H9 (cell line): ENCODE measurements at regions not wholly inside any gene's neighbourhood (a gene's known extent, or its start where the extent isn't known, plus 50 kb on each side); places are given as distances from the start of the nearest gene placed in this dataset.

Experiments
- DNase-seq: peaks from one replicate; pipeline ENCODE4 v3.0.0-alpha.2; 2017
- H2AFZ ChIP-seq: one replicate; pipeline ENCODE4 v1.6.1; 2013; ENCODE audit warnings: mild to moderate bottlenecking, low read length, control low read depth, moderate library complexity
- H2AK5ac ChIP-seq: 2 replicates; pipeline ENCODE4 v1.6.1; 2013; ENCODE audit warnings: low read length, control low read depth, mixed read lengths; ENCODE audit not compliant: insufficient read length
- H2BK120ac ChIP-seq: one replicate; pipeline ENCODE4 v1.6.1; 2013; ENCODE audit warnings: low read depth, mild to moderate bottlenecking, low read length, control low read depth, inconsistent platforms; ENCODE audit not compliant: poor library complexity, severe bottlenecking
- H2BK12ac ChIP-seq: 2 replicates; pipeline ENCODE4 v1.6.1; 2013; ENCODE audit warnings: low read length, control low read depth, mixed read lengths, low read depth; ENCODE audit not compliant: insufficient read length
- H2BK15ac ChIP-seq: 2 replicates; pipeline ENCODE4 v1.6.1; 2013; ENCODE audit warnings: low read depth, low read length, control low read depth
- H2BK20ac ChIP-seq: one replicate; pipeline ENCODE4 v1.6.1; 2013; ENCODE audit warnings: low read depth, mild to moderate bottlenecking, low read length, control low read depth, inconsistent platforms; ENCODE audit not compliant: poor library complexity, severe bottlenecking
- H2BK5ac ChIP-seq: 2 replicates; pipeline ENCODE4 v1.6.1; 2013; ENCODE audit warnings: low read length, control low read depth, mixed read lengths; ENCODE audit not compliant: insufficient read length
- H3K14ac ChIP-seq: 2 replicates; pipeline ENCODE4 v1.6.1; 2013; ENCODE audit warnings: low read length, control low read depth; ENCODE audit not compliant: insufficient read depth
- H3K18ac ChIP-seq: 2 replicates; pipeline ENCODE4 v1.6.1; 2013; ENCODE audit warnings: low read depth, mild to moderate bottlenecking, mixed read lengths, low read length, control low read depth; ENCODE audit not compliant: insufficient read length
- H3K23ac ChIP-seq: 2 replicates; pipeline ENCODE4 v1.6.1; 2013; ENCODE audit warnings: low read length, control low read depth, mixed read lengths, low read depth; ENCODE audit not compliant: insufficient read length
- H3K23me2 ChIP-seq: 2 replicates; pipeline ENCODE4 v1.6.1; 2013; ENCODE audit warnings: low read depth, mild to moderate bottlenecking, mixed read lengths, low read length, control low read depth; ENCODE audit not compliant: insufficient read length, poor library complexity, severe bottlenecking
- H3K27ac ChIP-seq: 2 replicates; pipeline ENCODE4 v1.5.1; 2013; ENCODE audit warnings: low read length, control low read depth, mixed read lengths, low read depth; ENCODE audit not compliant: insufficient read length
- H3K27me3 ChIP-seq: 2 replicates; pipeline ENCODE4 v1.6.1; 2013; ENCODE audit warnings: low read length, control low read depth, inconsistent platforms; ENCODE audit not compliant: insufficient read depth
- H3K4ac ChIP-seq: 2 replicates; pipeline ENCODE4 v1.6.1; 2013; ENCODE audit warnings: low read depth, mild to moderate bottlenecking, control low read depth, inconsistent platforms, low read length, moderate library complexity
- H3K4me1 ChIP-seq: 2 replicates; pipeline ENCODE4 v1.6.1; 2013; ENCODE audit warnings: low read length, control low read depth, inconsistent platforms; ENCODE audit not compliant: insufficient read depth
- H3K4me2 ChIP-seq: 2 replicates; pipeline ENCODE4 v1.6.1; 2013; ENCODE audit warnings: low read length, control low read depth, mixed read lengths; ENCODE audit not compliant: insufficient read length, insufficient read depth
- H3K56ac ChIP-seq: 2 replicates; pipeline ENCODE4 v1.6.1; 2013; ENCODE audit warnings: low read depth, mild to moderate bottlenecking, mixed read lengths, low read length, control low read depth; ENCODE audit not compliant: insufficient read length
- H3K79me1 ChIP-seq: 2 replicates; pipeline ENCODE4 v1.6.1; 2013; ENCODE audit warnings: low read depth, mild to moderate bottlenecking, moderate library complexity, low read length, control low read depth, inconsistent platforms; ENCODE audit not compliant: insufficient read depth, poor library complexity, severe bottlenecking
- H3K79me2 ChIP-seq: 2 replicates; pipeline ENCODE4 v1.6.1; 2013; ENCODE audit warnings: low read length, control low read depth, inconsistent platforms; ENCODE audit not compliant: insufficient read depth
- H3K9ac ChIP-seq: 2 replicates; pipeline ENCODE4 v1.6.1; 2013; ENCODE audit warnings: low read length, control low read depth, mixed read lengths; ENCODE audit not compliant: insufficient read length; ENCODE audit errors: extremely low read depth
- H3K9me3 ChIP-seq: one replicate; pipeline ENCODE4 v1.6.1; 2013; ENCODE audit warnings: low read depth, low read length, inconsistent platforms; ENCODE audit not compliant: control insufficient read depth
- H3T11ph ChIP-seq: one replicate; pipeline ENCODE4 v1.6.1; 2013; ENCODE audit warnings: mild to moderate bottlenecking, low read length, control low read depth, inconsistent platforms
- H4K20me1 ChIP-seq: one replicate; pipeline ENCODE4 v1.6.1; 2013; ENCODE audit not compliant: control insufficient read depth, insufficient read length, insufficient read depth
- H4K5ac ChIP-seq: 2 replicates; pipeline ENCODE4 v1.6.1; 2013; ENCODE audit warnings: low read depth, mild to moderate bottlenecking, mixed read lengths, low read length, control low read depth; ENCODE audit not compliant: insufficient read length
- H4K8ac ChIP-seq: replicated peaks from 2 replicates; pipeline ENCODE4 v1.6.1; 2013; ENCODE audit warnings: low read length, control low read depth, mixed read lengths, low read depth; ENCODE audit not compliant: insufficient read length
- H4K91ac ChIP-seq: 2 replicates; pipeline ENCODE4 v1.6.1; 2013; ENCODE audit warnings: low read depth, mild to moderate bottlenecking, moderate library complexity, mixed read lengths, low read length, control low read depth; ENCODE audit not compliant: insufficient read length
- H3K27ac Mint-ChIP-seq, 3 experiments: 2 replicates in 2 of 3; 3 replicates in 1 of 3; pipeline ENCODE4 v1.8.0; 2020 to 2021; ENCODE audit warnings: mixed read lengths in 3 of 3, mild to moderate bottlenecking in 1 of 3, moderate library complexity in 1 of 3
- H3K27me3 Mint-ChIP-seq: 2 replicates; pipeline ENCODE4 v1.8.0; 2021; ENCODE audit warnings: low read depth, mild to moderate bottlenecking, moderate library complexity, mixed read lengths
- H3K36me3 Mint-ChIP-seq, 3 experiments: 2 replicates in 2 of 3; 3 replicates in 1 of 3; pipeline ENCODE4 v1.8.0; 2020 to 2021; ENCODE audit warnings: low read depth in 3 of 3, mixed read lengths in 3 of 3; ENCODE audit not compliant: insufficient read depth in 1 of 3
- H3K4me1 Mint-ChIP-seq, 2 experiments: 2 replicates each; pipeline ENCODE4 v1.8.0; 2020; ENCODE audit warnings: mixed read lengths in 2 of 2
- H3K4me3 Mint-ChIP-seq, 2 experiments: 2 replicates in 1 of 2; 3 replicates in 1 of 2; pipeline ENCODE4 v1.8.0; 2020 to 2021; ENCODE audit warnings: mild to moderate bottlenecking in 2 of 2, mixed read lengths in 2 of 2, moderate library complexity in 1 of 2
- H3K9me3 Mint-ChIP-seq, 2 experiments: 2 replicates in 1 of 2; 3 replicates in 1 of 2; pipeline ENCODE4 v1.8.0; 2020; ENCODE audit warnings: mild to moderate bottlenecking in 2 of 2, mixed read lengths in 2 of 2, moderate library complexity in 1 of 2
- CTCF ChIP-seq: fragments of 200-600 bp; sonication (generic); conservative IDR thresholded peaks from 3 replicates; pipeline ENCODE4 v1.8.0; 2021; ENCODE audit warnings: antibody characterized with exemption, mild to moderate bottlenecking
- WGBS: extraction: QIAGEN DNeasy Blood & Tissue Kit; methylation state at CpG from one replicate; pipeline ENCODE4 v1.1.7; 2013; ENCODE audit warnings: missing lambda C conversion rate, low lambda C conversion rate, mixed read lengths; ENCODE audit not compliant: insufficient read length; ENCODE audit errors: extremely low coverage; 5-methylcytosine and 5-hydroxymethylcytosine counted together

DNA sequence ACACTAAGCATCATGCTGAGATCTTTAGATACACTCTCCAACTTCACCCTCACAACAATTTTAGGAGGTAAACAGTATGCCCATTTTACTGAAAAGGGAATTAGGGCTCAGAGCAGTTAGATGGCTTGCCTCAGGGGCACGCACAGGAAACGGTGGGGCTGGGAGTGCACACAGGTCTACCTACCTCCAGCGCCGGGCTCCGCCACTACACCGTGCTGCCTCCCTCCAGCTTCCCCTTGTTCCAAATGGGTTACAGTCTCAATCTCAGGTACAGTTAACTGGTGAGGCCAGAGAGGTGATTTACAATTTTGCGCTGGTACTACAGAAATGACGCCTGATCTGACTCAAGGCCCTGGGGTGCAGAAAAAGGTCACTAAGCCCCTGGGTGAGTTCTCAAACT is 142.0 kb downstream of the NOC3L start:
- no peak for DNase-seq

More for the DNA sequence above, 142.0 kb downstream of the NOC3L start:
- no peak overlapping the region for H3K18ac ChIP-seq
- no peak overlapping the region for H4K8ac ChIP-seq
- H3K27me3 ChIP-seq, result no peaks in the 10 kb centered on the region
- no peaks in the 10 kb centered on the region; the same call in 1 of the 2 replicates for H3K4me1 ChIP-seq
- no peak overlapping the region for H3K4me2 ChIP-seq
- H3K79me1 ChIP-seq, result no peaks in the 10 kb centered on the region
- no peaks in the 10 kb centered on the region for H3K23me2 ChIP-seq
- H2BK12ac ChIP-seq, result no peak overlapping the region
- WGBS, result no CpG with 5 or more reads among the region's 8 CpGs
- no peak overlapping the region for H2BK120ac ChIP-seq
- no peaks in the 10 kb centered on the region for H3K79me2 ChIP-seq
- no peak overlapping the region for H3T11ph ChIP-seq
- H3K9ac ChIP-seq, result no peak overlapping the region
- TF ChIP-seq CTCF, result no peak
- no peak overlapping the region for H3K4ac ChIP-seq
- no peak overlapping the region for H4K91ac ChIP-seq
- no peak overlapping the region for H2AFZ ChIP-seq
- peaks cover 7 to 8% of the 10 kb centered on the region in 2 experiments; a peak in 3 of 4 replicates for H3K4me1 Mint-ChIP-seq
- H3K4me3 Mint-ChIP-seq, result no peak overlapping the region
- no peaks in the 10 kb centered on the region for H3K27me3 Mint-ChIP-seq
- no peak overlapping the region for H4K5ac ChIP-seq
- H3K36me3 Mint-ChIP-seq, result no peaks in the 10 kb centered on the region
- no peak overlapping the region for H2BK20ac ChIP-seq
- no peak overlapping the region for H3K23ac ChIP-seq
- H4K20me1 ChIP-seq, result no peaks in the 10 kb centered on the region
- H3K9me3 Mint-ChIP-seq, result no peaks in the 10 kb centered on the region; a peak in 1 of 5 replicates
- no peaks in the 10 kb centered on the region for H3K9me3 ChIP-seq
- no peak overlapping the region for H2BK5ac ChIP-seq
- H2AK5ac ChIP-seq, result no peak overlapping the region
- no peak overlapping the region for H3K27ac ChIP-seq
- no peak overlapping the region; the same call in 1 of the 2 replicates for H3K14ac ChIP-seq
- H3K27ac Mint-ChIP-seq, result no peak overlapping the region
- no peak overlapping the region for H2BK15ac ChIP-seq
- H3K56ac ChIP-seq, result no peak overlapping the region
